Large intestine (tissue), 3 donors: ENCODE measurements at regions not wholly inside any gene's neighbourhood (a gene's known extent, or its start where the extent isn't known, plus 50 kb on each side); places are given as distances from the start of the nearest gene placed in this dataset.
"Not testable (repeated sequence)": the region's sequence is repeated elsewhere in the genome, so short reads cannot be mapped to it uniquely, and the experiment has no call there.

Experiments used
- DNase-seq, 2 donors: peaks; one replicate each; pipeline versions ENCODE4 v3.0.0 to v3.0.0-alpha.2; 2013
- H3K27ac ChIP-seq: one replicate; pipeline ENCODE4 v1.5.1; 2013; ENCODE audit warnings: low read length
- H3K27me3 ChIP-seq: 2 replicates; pipeline ENCODE4 v1.6.1; 2013; ENCODE audit warnings: low read length; ENCODE audit not compliant: control insufficient read depth, insufficient read depth
- H3K36me3 ChIP-seq: 2 replicates; pipeline ENCODE4 v1.6.1; 2013; ENCODE audit warnings: low read length; ENCODE audit not compliant: control insufficient read depth, insufficient read depth
- H3K4me1 ChIP-seq: one replicate; pipeline ENCODE4 v1.6.1; 2013; ENCODE audit warnings: low read length; ENCODE audit not compliant: control insufficient read depth, insufficient read depth
- H3K4me3 ChIP-seq: one replicate; pipeline ENCODE4 v1.5.1; 2013; ENCODE audit warnings: low read length
- H3K9me3 ChIP-seq: one replicate; pipeline ENCODE4 v1.6.1; 2013; ENCODE audit warnings: mild to moderate bottlenecking, low read depth, low read length, moderate library complexity; ENCODE audit not compliant: control insufficient read depth
- WGBS: methylation state at CpG from one replicate; pipeline ENCODE4 v1.1.5; 2013; ENCODE audit warnings: low lambda C conversion rate; ENCODE audit not compliant: insufficient coverage; 5-methylcytosine and 5-hydroxymethylcytosine counted together

- Histone ChIP-seq H3K27me3 (no peaks in the 10 kb centered on the region), H3K9me3 (no peaks in the 10 kb centered on the region), H3K36me3 (no peaks in the 10 kb centered on the region), H3K4me3 (no peak overlapping the region), H3K27ac (no peak overlapping the region), H3K4me1 (no peaks in the 10 kb centered on the region)
- 63% methylated on average over 4 of the region's 7 CpGs for WGBS
- DNase-seq: no peak
Observed at GRCh38 chr10:8150401-8150905, 96.0 kb downstream of the GATA3 start.

GRCh38 chr10:8151086-8151485 is 96.6 kb downstream of the GATA3 start:
- Histone ChIP-seq H3K36me3 (no peaks in the 10 kb centered on the region), H3K27me3 (no peaks in the 10 kb centered on the region), H3K4me1 (no peaks in the 10 kb centered on the region), H3K27ac (no peak overlapping the region), H3K9me3 (no peaks in the 10 kb centered on the region), H3K4me3 (no peak overlapping the region)
- 92% methylated on average over 4 of the region's 4 CpGs for WGBS
- DNase-seq: no peak

GRCh38 chr10:8156918-8157317 is 102.4 kb downstream of the GATA3 start:
- WGBS: 100% methylated on average over 1 of the region's 4 CpGs
- H3K9me3 ChIP-seq: no peaks in the 10 kb centered on the region
- H3K27ac ChIP-seq: no peak overlapping the region
- H3K27me3 ChIP-seq: no peaks in the 10 kb centered on the region
- DNase-seq: no peak
- H3K4me1 ChIP-seq: no peaks in the 10 kb centered on the region
- no peaks in the 10 kb centered on the region for H3K36me3 ChIP-seq
- H3K4me3 ChIP-seq: no peak overlapping the region

GRCh38 chr10:8158193-8159071 is 103.9 kb downstream of the GATA3 start:
- Histone ChIP-seq H3K27ac (no peak overlapping the region), H3K4me3 (no peak overlapping the region), H3K27me3 (no peaks in the 10 kb centered on the region), H3K4me1 (no peaks in the 10 kb centered on the region), H3K36me3 (no peaks in the 10 kb centered on the region), H3K9me3 (no peaks in the 10 kb centered on the region)
- 50% methylated on average over 1 of the region's 9 CpGs for WGBS
- no peak for DNase-seq

GRCh38 chr10:8159341-8160165 is 105.1 kb downstream of the GATA3 start:
- WGBS: 88% methylated on average over 4 of the region's 9 CpGs
- no peaks in the 10 kb centered on the region for H3K36me3 ChIP-seq
- H3K4me1 ChIP-seq: no peaks in the 10 kb centered on the region
- no peak overlapping the region for H3K4me3 ChIP-seq
- no peaks in the 10 kb centered on the region for H3K27me3 ChIP-seq
- no peak for DNase-seq
- no peak overlapping the region for H3K27ac ChIP-seq
- H3K9me3 ChIP-seq: no peaks in the 10 kb centered on the region

- H3K27me3 ChIP-seq: no peaks in the 10 kb centered on the region
- no peak overlapping the region for H3K27ac ChIP-seq
- H3K4me1 ChIP-seq: no peaks in the 10 kb centered on the region
- no peak for DNase-seq
- no peaks in the 10 kb centered on the region for H3K9me3 ChIP-seq
- WGBS: no CpG with 5 or more reads among the region's 2 CpGs
- H3K36me3 ChIP-seq: no peaks in the 10 kb centered on the region
- no peak overlapping the region for H3K4me3 ChIP-seq
Observed at GRCh38 chr10:8163824-8164223, 109.3 kb downstream of the GATA3 start.

GRCh38 chr10:8164640-8165039 is 110.2 kb downstream of the GATA3 start:
- WGBS: no CpG with 5 or more reads among the region's 1 CpG
- not testable (repeated sequence) for DNase-seq, H3K4me1 ChIP-seq, H3K9me3 ChIP-seq, H3K27ac ChIP-seq, H3K36me3 ChIP-seq, H3K4me3 ChIP-seq, H3K27me3 ChIP-seq

GRCh38 chr10:8168836-8169235 is 114.3 kb downstream of the GATA3 start:
- H3K27me3 ChIP-seq: no peaks in the 10 kb centered on the region
- H3K27ac ChIP-seq: no peak overlapping the region
- no peak for DNase-seq

GRCh38 chr10:8171008-8171407 is 116.5 kb downstream of the GATA3 start:
- peaks cover 3% of the 10 kb centered on the region for H3K9me3 ChIP-seq
- no peak overlapping the region for H3K27ac ChIP-seq
- H3K27me3 ChIP-seq: no peaks in the 10 kb centered on the region
- H3K4me1 ChIP-seq: no peaks in the 10 kb centered on the region
- no CpG with 5 or more reads among the region's 2 CpGs for WGBS
- no peak overlapping the region for H3K4me3 ChIP-seq
- DNase-seq: no peak
- H3K36me3 ChIP-seq: no peaks in the 10 kb centered on the region

More at GRCh38 chr10:8168836-8169235, 114.3 kb downstream of the GATA3 start:
- Histone ChIP-seq H3K4me3 (no peak overlapping the region), H3K9me3 (peaks cover 3% of the 10 kb centered on the region), H3K36me3 (no peaks in the 10 kb centered on the region), H3K4me1 (no peaks in the 10 kb centered on the region)

- no peak overlapping the region for H3K27ac ChIP-seq
- no CpG with 5 or more reads among the region's 7 CpGs for WGBS
- H3K4me3 ChIP-seq: no peak overlapping the region
- no peaks in the 10 kb centered on the region for H3K27me3 ChIP-seq
- no peaks in the 10 kb centered on the region for H3K36me3 ChIP-seq
- no peaks in the 10 kb centered on the region for H3K4me1 ChIP-seq
- peaks cover 3% of the 10 kb centered on the region for H3K9me3 ChIP-seq
- no peak for DNase-seq
Observed at GRCh38 chr10:8172604-8173003, 118.1 kb downstream of the GATA3 start.
